GM21786 (cell line): ENCODE measurements at regions not wholly inside any gene's neighbourhood (a gene's known extent, or its start where the extent isn't known, plus 50 kb on each side); places are given as distances from the start of the nearest gene placed in this dataset.

ENCODE experiments used
- ATAC-seq: cut with Tn5 transposase; IDR thresholded peaks from one replicate; pipeline ENCODE4 v1.9.1; 2021; ENCODE audit not compliant: unreplicated experiment

- no peak for ATAC-seq
Measured at GRCh38 chr5:155952486-155953089, 374.4 kb upstream of the SGCD start.

- no peak for ATAC-seq
Measured at GRCh38 chr5:155953335-155953734, 373.6 kb upstream of the SGCD start.

GRCh38 chr5:155954701-155955445 lies 372.1 kb upstream of the SGCD start:
- ATAC-seq = no peak

GRCh38 chr5:155957884-155958283 lies 369.1 kb upstream of the SGCD start:
- no peak for ATAC-seq

- no peak for ATAC-seq
Measured at GRCh38 chr5:155959082-155959481, 367.9 kb upstream of the SGCD start.

GRCh38 chr5:155960177-155960576 lies 366.8 kb upstream of the SGCD start:
- no peak for ATAC-seq

- ATAC-seq = no peak
Measured at GRCh38 chr5:155969537-155969936, 357.4 kb upstream of the SGCD start.

GRCh38 chr5:155974369-155974768 lies 352.6 kb upstream of the SGCD start:
- ATAC-seq = no peak

- no peak for ATAC-seq
Measured at GRCh38 chr5:155978850-155979249, 348.1 kb upstream of the SGCD start.

- no peak for ATAC-seq
Measured at GRCh38 chr5:155982354-155982753, 344.6 kb upstream of the SGCD start.

GRCh38 chr5:155983954-155984353 lies 343.0 kb upstream of the SGCD start:
- no peak for ATAC-seq

- ATAC-seq = no peak
Measured at GRCh38 chr5:155987265-155987810, 339.6 kb upstream of the SGCD start.

- no peak for ATAC-seq
Measured at GRCh38 chr5:155989879-155990278, 337.1 kb upstream of the SGCD start.

GRCh38 chr5:155996123-155996522 lies 330.8 kb upstream of the SGCD start:
- ATAC-seq = no peak

GRCh38 chr5:155998257-155998656 lies 328.7 kb upstream of the SGCD start:
- no peak for ATAC-seq

- ATAC-seq = no peak
Measured at GRCh38 chr5:156000115-156000514, 326.8 kb upstream of the SGCD start.

GRCh38 chr5:156004754-156005153 lies 322.2 kb upstream of the SGCD start:
- ATAC-seq = no peak

- ATAC-seq = no peak
Measured at GRCh38 chr5:156006026-156006647, 320.8 kb upstream of the SGCD start.

- ATAC-seq = no peak
Measured at GRCh38 chr5:156008844-156009243, 318.1 kb upstream of the SGCD start.

- no peak for ATAC-seq
Measured at GRCh38 chr5:156009583-156009982, 317.4 kb upstream of the SGCD start.

GRCh38 chr5:156015137-156015536 lies 311.8 kb upstream of the SGCD start:
- no peak for ATAC-seq

GRCh38 chr5:156019130-156019529 lies 307.8 kb upstream of the SGCD start:
- ATAC-seq = no peak
